Aorta (tissue), 5 donors: ENCODE measurements at regions not wholly inside any gene's neighbourhood (a gene's known extent, or its start where the extent isn't known, plus 50 kb on each side); places are given as distances from the start of the nearest gene placed in this dataset.

ENCODE experiments used
- ATAC-seq: fragments of 200-7000 bp; cut with Tn5 transposase; one replicate; pipeline ENCODE4 v1.9.1; 2022; ENCODE audit warnings: moderate library complexity; ENCODE audit not compliant: low FRiP score
- DNase-seq, 2 donors: peaks; one replicate each; pipeline ENCODE4 v3.0.0-alpha.2; 2020
- H3K27ac ChIP-seq, 2 donors: one replicate each; pipeline ENCODE4 v1.5.1; 2013; ENCODE audit warnings: low read length in 2 of 2, mild to moderate bottlenecking in 2 of 2, moderate library complexity in 2 of 2, control low read depth in 1 of 2, inconsistent platforms in 1 of 2, low read depth in 1 of 2
- H3K27me3 ChIP-seq, 2 donors: one replicate each; pipeline ENCODE4 v1.6.1; 2013; ENCODE audit warnings: control low read depth in 1 of 2, low read length in 1 of 2, mild to moderate bottlenecking in 1 of 2, moderate library complexity in 1 of 2; ENCODE audit not compliant: insufficient read depth in 2 of 2, control insufficient read depth in 1 of 2
- H3K36me3 ChIP-seq, 2 donors: one replicate each; pipeline ENCODE4 v1.6.1; 2013; ENCODE audit warnings: control low read depth in 1 of 2, low read length in 1 of 2, mild to moderate bottlenecking in 1 of 2; ENCODE audit not compliant: insufficient read depth in 2 of 2, control insufficient read depth in 1 of 2
- H3K4me1 ChIP-seq, 2 donors: one replicate each; pipeline ENCODE4 v1.6.1; 2013; ENCODE audit warnings: low read length in 2 of 2, control low read depth in 1 of 2, mild to moderate bottlenecking in 1 of 2, moderate library complexity in 1 of 2; ENCODE audit not compliant: insufficient read depth in 2 of 2, control insufficient read depth in 1 of 2
- H3K4me3 ChIP-seq, 2 donors: one replicate each; pipeline ENCODE4 v1.5.1; 2013; ENCODE audit warnings: low read length in 2 of 2, control low read depth in 1 of 2, mild to moderate bottlenecking in 1 of 2
- H3K9me3 ChIP-seq: one replicate; pipeline ENCODE4 v1.6.1; 2013; ENCODE audit warnings: mild to moderate bottlenecking, low read length; ENCODE audit not compliant: control insufficient read depth
- WGBS, 2 donors: extraction: QIAGEN DNeasy Blood & Tissue Kit; methylation state at CpG; one replicate each; pipeline ENCODE4 v1.1.7; 2013; 5-methylcytosine and 5-hydroxymethylcytosine counted together
- intact Hi-C, 2 donors: fragments of 100-400 bp; cut with DNase I; formaldehyde crosslinking; loops; one replicate each; pipeline versions ENCODE4 v1.14.2 to v1.15.0; 2022
- donor health status: healthy with polysubstance abuse.
- donor health status: Bipolar disorder and iron deficiency.
- donor health status: DM: no; HTN: no; CAD: no.
- donor health status: DM: no; HTN: no; CAD: no.
- donor health status: DM: yes; HTN: yes; CAD: no.

DNA sequence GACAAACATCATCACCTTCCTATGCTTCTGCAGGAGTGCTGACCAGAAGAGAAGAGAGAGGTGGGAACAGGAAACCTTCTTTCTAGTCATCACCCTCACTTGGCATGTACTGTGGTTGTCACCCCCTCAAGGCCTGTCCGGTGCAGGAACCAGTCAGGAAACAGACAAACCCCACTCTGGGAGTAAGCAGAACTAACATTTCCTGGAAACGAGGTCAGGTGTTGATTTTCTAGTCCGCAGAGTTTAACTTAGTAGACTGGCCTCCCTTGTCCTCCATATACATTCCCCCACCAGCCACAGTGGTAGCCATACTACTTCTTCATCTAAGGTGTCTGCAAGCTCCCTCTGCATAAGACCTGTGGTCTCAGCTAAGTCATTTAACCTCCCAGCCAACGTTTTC, 80.7 kb upstream of the NCAM1 start:
- WGBS, 2 donors: 70 to 76% methylated on average over 4 of the region's 4 CpGs
- DNase-seq (no peak), ATAC-seq (no peak)
- H3K9me3 ChIP-seq: no peaks in the 10 kb centered on the region
- H3K4me1 ChIP-seq: peaks cover 1 to 8% of the 10 kb centered on the region in 2 donors
- intact Hi-C loops: no loop called here
- H3K27me3 ChIP-seq: no peaks in the 10 kb centered on the region
- no peak overlapping the region for H3K4me3 ChIP-seq
- H3K27ac ChIP-seq: no peak overlapping the region
- H3K36me3 ChIP-seq: no peaks in the 10 kb centered on the region

- H3K9me3 ChIP-seq: no peaks in the 10 kb centered on the region
- intact Hi-C loops: no loop called here
- H3K36me3 ChIP-seq: no peaks in the 10 kb centered on the region
- peak overlapping the region in 1 of 2 donors; percentile 33 for H3K27ac ChIP-seq
- ATAC-seq (peak; percentile 84), DNase-seq (peak; percentile 81 to 88)
- 13% methylated on average over 17 of the region's 17 CpGs for WGBS, 2 donors
- no peak overlapping the region for H3K4me3 ChIP-seq
- H3K27me3 ChIP-seq: no peaks in the 10 kb centered on the region
- H3K4me1 ChIP-seq: peaks cover 1 to 8% of the 10 kb centered on the region in 2 donors
Measured at GRCh38 chr11:112881461-112881860, 79.8 kb upstream of the NCAM1 start.

DNA sequence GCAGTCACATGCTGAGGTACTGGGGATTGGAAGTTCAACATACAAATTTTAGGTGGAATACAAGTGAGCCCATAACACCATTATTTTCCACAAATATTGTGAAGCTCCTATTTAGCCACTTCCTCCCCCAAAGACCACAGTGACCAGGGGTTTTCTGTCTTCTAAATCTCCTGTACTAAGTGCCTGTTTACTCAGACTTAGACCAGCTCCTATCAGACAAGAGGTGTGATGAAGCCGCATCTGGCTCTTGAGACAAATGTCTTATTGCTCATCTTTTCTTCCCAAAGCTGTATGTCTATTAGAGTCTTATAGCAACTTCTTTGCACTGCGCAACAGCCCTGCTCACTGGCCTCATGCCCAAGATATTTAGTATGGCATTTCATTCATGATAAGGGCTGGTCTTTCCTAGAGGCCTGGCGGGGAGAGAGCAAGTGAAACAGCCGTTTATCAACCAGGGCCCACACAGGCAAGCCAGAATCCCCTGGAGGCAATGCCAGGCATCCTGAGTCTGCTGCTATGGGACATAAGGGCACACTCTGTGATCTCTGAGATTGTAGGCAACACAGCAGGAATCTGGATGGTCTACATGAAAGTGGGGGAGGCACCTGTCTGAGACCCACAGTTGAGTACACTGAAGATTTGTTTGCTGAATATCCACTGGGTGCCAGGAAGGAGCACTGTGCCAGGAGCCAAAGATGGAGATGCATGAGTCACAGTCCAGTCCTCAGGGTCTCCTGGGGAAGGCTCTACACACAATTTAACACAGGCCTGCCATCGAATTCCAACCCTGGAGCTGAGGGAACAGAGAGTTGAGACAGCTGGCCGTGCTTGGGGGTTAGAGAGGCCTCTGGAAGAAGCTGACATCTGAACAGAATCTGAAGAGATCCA, 78.5 kb upstream of the NCAM1 start:
- peak overlapping the region; percentile 11 to 48 for H3K27ac ChIP-seq
- no peak for ATAC-seq
- WGBS, 2 donors: 16 to 18% methylated on average over 6 of the region's 6 CpGs
- no peak overlapping the region for H3K4me3 ChIP-seq
- intact Hi-C loops: no loop called here
- H3K36me3 ChIP-seq: no peaks in the 10 kb centered on the region
- no peaks in the 10 kb centered on the region for H3K27me3 ChIP-seq
- H3K4me1 ChIP-seq: peaks cover 1 to 8% of the 10 kb centered on the region in 2 donors
- peak in 1 of 2 donors; percentile 48 for DNase-seq
- H3K9me3 ChIP-seq: no peaks in the 10 kb centered on the region

DNA sequence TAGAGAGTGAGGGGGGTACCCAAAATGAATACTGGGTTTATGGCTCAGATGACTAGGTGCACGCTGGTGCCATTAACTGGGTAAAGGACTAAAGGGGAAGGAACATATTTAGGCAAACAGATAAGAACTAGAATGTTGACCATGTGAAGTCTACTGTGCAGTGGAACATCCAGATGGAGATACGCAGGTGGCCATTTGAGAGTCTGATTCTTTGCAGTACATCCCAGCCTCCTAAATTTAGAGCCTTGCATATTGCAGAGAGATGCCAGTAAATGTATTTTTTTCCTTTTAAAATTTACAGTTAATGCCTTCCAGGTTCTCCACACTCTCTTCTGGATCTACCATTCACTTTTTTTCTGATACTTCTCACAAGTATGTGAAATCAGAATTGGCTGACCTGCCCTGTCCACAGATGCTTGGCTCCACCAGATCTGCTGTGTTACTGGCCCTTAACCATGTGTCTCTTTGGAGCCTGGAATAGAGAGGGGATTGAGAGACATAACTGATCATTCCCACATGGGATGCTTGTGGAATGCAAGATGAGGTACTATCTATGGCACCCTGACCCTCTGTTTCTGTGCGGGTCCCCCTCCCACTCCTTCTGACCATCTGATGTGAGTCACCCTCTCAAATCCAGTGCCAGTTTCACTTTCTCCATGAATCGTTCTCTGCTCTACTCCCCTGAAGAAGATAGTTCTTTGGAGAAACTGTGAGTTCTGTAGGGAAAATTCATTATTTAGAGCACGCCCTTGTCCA, 77.0 kb upstream of the NCAM1 start:
- intact Hi-C loops: no loop called here
- H3K27me3 ChIP-seq: no peaks in the 10 kb centered on the region
- H3K36me3 ChIP-seq: no peaks in the 10 kb centered on the region
- H3K27ac ChIP-seq: no peak overlapping the region
- 63 to 64% methylated on average over 5 of the region's 5 CpGs for WGBS, 2 donors
- no peaks in the 10 kb centered on the region for H3K9me3 ChIP-seq
- no peak overlapping the region for H3K4me3 ChIP-seq
- H3K4me1 ChIP-seq: peaks cover 1 to 8% of the 10 kb centered on the region in 2 donors
- ATAC-seq: no peak
- no peak for DNase-seq

DNA sequence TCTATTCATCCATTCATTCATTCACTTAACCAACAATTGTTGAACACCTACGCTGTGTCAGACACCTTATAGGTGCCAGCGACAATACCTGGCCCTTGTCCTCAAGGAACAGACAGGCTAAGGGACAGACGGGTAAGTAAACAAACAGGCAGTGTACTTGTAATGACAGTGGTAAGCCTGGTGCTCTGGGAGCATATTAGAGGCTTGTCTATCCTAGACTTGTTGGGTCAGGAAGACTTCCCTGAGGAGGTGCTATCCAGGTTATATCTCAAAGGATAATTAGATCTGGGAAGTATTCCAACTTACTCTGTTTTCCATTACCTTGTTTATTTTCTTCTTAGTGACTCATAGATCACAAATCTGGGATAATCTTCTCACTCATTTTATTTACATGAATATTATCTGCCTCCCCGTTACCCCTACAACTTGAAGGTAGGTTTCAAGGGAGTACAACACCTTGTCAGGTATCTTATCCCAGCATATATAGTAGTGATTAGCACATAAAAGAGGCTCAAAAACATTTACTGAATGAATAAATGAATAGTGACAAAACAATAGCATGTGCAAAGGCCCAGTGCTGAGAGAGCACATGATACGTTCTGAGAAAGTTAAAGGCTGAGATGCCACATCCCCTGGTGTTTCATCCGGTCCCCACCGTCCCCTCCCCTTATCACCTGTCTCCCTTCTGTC, 75.3 kb upstream of the NCAM1 start:
- Histone ChIP-seq H3K9me3 (no peaks in the 10 kb centered on the region), H3K36me3 (no peaks in the 10 kb centered on the region), H3K27me3 (no peaks in the 10 kb centered on the region), H3K4me1 (peaks cover 1 to 8% of the 10 kb centered on the region in 2 donors), H3K27ac (no peak overlapping the region), H3K4me3 (no peak overlapping the region)
- intact Hi-C loops: no loop called here
- DNase-seq (no peak), ATAC-seq (no peak)
- 94 to 95% methylated on average over 7 of the region's 7 CpGs for WGBS, 2 donors

DNA sequence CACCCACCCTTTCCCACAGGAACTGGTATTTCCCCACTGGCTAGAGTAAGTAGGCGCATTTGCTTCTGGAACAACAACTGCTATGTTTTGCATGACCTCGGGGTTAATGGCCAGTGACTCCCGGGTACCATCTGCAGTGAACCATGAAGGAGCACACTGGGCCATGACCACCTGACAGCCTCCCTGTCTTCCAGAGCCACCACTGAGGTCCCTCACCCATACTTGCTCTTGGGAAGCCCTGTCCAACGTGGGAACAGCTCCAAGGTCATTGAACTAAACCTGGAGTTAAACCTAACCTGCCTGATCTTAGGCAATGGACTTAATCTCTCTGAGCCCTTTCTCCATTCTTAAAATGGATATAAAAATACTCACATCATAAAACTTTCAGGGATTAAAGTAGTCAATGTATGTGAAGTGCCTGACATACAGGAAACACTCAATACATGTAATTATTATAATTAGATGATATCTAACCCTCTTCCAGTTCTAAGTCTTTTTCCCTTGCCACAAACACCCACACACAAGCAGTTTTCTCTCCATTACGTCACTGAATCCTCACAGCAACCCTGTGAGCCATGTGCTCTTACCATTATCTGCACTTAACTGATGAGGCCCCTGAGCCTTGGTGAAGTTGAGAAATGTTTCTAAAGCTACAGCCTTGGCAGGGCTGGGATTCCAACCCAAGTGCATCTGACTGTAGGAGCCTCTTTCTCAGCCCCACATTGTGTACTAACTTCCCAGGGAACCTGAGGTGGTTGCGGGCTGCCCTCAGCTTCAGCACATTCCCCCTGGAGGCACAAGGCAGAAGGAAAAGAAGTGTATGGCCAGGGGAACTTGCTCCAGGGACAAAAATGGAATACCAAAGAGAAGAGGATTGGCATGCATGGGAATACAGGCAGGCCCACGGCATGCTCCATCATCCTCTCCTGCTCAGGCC, 74.5 kb upstream of the NCAM1 start:
- 67 to 78% methylated on average over 7 of the region's 7 CpGs for WGBS, 2 donors
- Histone ChIP-seq H3K9me3 (peaks cover 1% of the 10 kb centered on the region), H3K4me1 (peaks cover 1 to 8% of the 10 kb centered on the region in 2 donors), H3K27ac (no peak overlapping the region), H3K4me3 (no peak overlapping the region), H3K27me3 (no peaks in the 10 kb centered on the region), H3K36me3 (no peaks in the 10 kb centered on the region)
- ATAC-seq: no peak
- intact Hi-C loops: no loop called here
- no peak for DNase-seq

DNA sequence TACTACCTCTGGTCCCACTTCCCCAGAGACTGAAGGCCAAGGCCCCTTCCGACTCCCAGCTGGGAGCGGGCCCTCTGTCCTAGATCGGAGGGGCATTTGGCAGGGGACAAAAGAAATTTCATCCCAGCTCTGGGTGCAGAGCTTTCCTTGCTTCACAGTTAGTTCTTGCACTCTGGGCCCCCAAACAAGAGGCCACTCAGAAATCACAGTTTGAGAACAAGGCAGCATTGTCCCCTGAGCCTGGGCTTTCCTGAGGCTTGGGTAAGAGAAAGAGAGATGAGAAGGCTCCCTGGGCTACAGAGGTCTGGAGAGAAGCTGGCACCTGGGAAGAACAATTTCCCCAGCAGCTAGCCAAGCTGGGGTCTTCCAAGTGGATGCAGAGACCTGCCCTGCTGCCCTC, 71.8 kb upstream of the NCAM1 start:
- H3K27me3 ChIP-seq: no peaks in the 10 kb centered on the region
- DNase-seq (no peak), ATAC-seq (no peak)
- H3K9me3 ChIP-seq: peaks cover 1% of the 10 kb centered on the region
- no peak overlapping the region for H3K27ac ChIP-seq
- 95 to 100% methylated on average over 3 of the region's 3 CpGs for WGBS, 2 donors
- intact Hi-C loops: no loop called here
- H3K36me3 ChIP-seq: no peaks in the 10 kb centered on the region
- no peaks in the 10 kb centered on the region for H3K4me1 ChIP-seq
- no peak overlapping the region for H3K4me3 ChIP-seq
